Urothelium cell line (cell line): ENCODE measurements at regions not wholly inside any gene's neighbourhood (a gene's known extent, or its start where the extent isn't known, plus 50 kb on each side); places are given as distances from the start of the nearest gene placed in this dataset.
A peak's percentile ranks its signal among the peaks of the same experiment; 100 is the strongest.
"Not testable (repeated sequence)": the region's sequence is repeated elsewhere in the genome, so short reads cannot be mapped to it uniquely, and the experiment has no call there.

Source experiments
- DNase-seq: peaks from one replicate; pipeline ENCODE4 v3.0.0; 2011; ENCODE audit warnings: low spot score, mixed read lengths
- FAIRE-seq: peaks from 2 replicates; lab custom pipeline; 2011; peaks lifted over from hg19 to GRCh38; lab: Jason Lieb, UNC

GRCh38 chr6:103505155-103505518, 1354.6 kb downstream of the HACE1 start:
- FAIRE-seq = no peak
- no peak for DNase-seq

- no peak for FAIRE-seq
- DNase-seq = no peak
Observed at GRCh38 chr6:103504501-103505154, 1355.1 kb downstream of the HACE1 start.

GRCh38 chr6:103496588-103496987, 1363.1 kb downstream of the HACE1 start:
- not testable (repeated sequence) for FAIRE-seq, DNase-seq

GRCh38 chr6:103456652-103457051, 1403.1 kb downstream of the HACE1 start:
- DNase-seq (no peak), FAIRE-seq (no peak)

- FAIRE-seq = no peak
- DNase-seq = no peak
Observed at GRCh38 chr6:103455275-103455674, 1404.4 kb downstream of the HACE1 start.

GRCh38 chr6:103409475-103409874, 1450.2 kb downstream of the HACE1 start:
- no peak for FAIRE-seq

GRCh38 chr6:103405321-103405720, 1454.4 kb downstream of the HACE1 start:
- no peak for DNase-seq
- FAIRE-seq = no peak

More at GRCh38 chr6:103409475-103409874, 1450.2 kb downstream of the HACE1 start:
- DNase-seq = no peak

GRCh38 chr6:103404799-103405198, 1454.9 kb downstream of the HACE1 start:
- FAIRE-seq (no peak), DNase-seq (no peak)

- DNase-seq = no peak
Observed at GRCh38 chr6:103396768-103397167, 1463.0 kb downstream of the HACE1 start.

GRCh38 chr6:103379272-103379671, 1480.4 kb downstream of the HACE1 start:
- DNase-seq (no peak), FAIRE-seq (no peak)

More at GRCh38 chr6:103396768-103397167, 1463.0 kb downstream of the HACE1 start:
- FAIRE-seq = no peak

- FAIRE-seq (no peak), DNase-seq (no peak)
Observed at GRCh38 chr6:103367212-103367611, 1492.5 kb downstream of the HACE1 start.

GRCh38 chr6:103356531-103356930, 1503.2 kb downstream of the HACE1 start:
- DNase-seq (no peak), FAIRE-seq (no peak)

GRCh38 chr6:103344554-103345163, 1515.1 kb downstream of the HACE1 start:
- DNase-seq (no peak), FAIRE-seq (no peak)

GRCh38 chr6:103335412-103335811, 1524.3 kb downstream of the HACE1 start:
- FAIRE-seq = no peak
- DNase-seq = no peak

- FAIRE-seq = no peak
- no peak for DNase-seq
Observed at GRCh38 chr6:103326760-103327757, 1532.7 kb downstream of the HACE1 start.

- no peak for DNase-seq
- no peak for FAIRE-seq
Observed at GRCh38 chr6:103313432-103313831, 1546.3 kb downstream of the HACE1 start.

- not testable (repeated sequence) for DNase-seq, FAIRE-seq
Observed at GRCh38 chr6:103294376-103294775, 1565.3 kb downstream of the HACE1 start.

GRCh38 chr6:103284835-103285234, 1574.9 kb downstream of the HACE1 start:
- no peak for FAIRE-seq
- DNase-seq = no peak

- DNase-seq = no peak
Observed at GRCh38 chr6:103280417-103280816, 1579.3 kb downstream of the HACE1 start.

GRCh38 chr6:103277936-103278335, 1581.8 kb downstream of the HACE1 start:
- DNase-seq (no peak), FAIRE-seq (no peak)

More at GRCh38 chr6:103280417-103280816, 1579.3 kb downstream of the HACE1 start:
- FAIRE-seq = no peak

- DNase-seq (peak; percentile 1), FAIRE-seq (no peak)
Observed at GRCh38 chr6:103273048-103273447, 1586.7 kb downstream of the HACE1 start.
